ENCODE measurements at regions not wholly inside any gene's neighbourhood (a gene's known extent, or its start where the extent isn't known, plus 50 kb on each side); places are given as distances from the start of the nearest gene placed in this dataset.
A peak's percentile ranks its signal among the peaks of the same experiment; 100 is the strongest.
"Not testable (repeated sequence)": the region's sequence is repeated elsewhere in the genome, so short reads cannot be mapped to it uniquely, and the experiment has no call there.

DNA sequence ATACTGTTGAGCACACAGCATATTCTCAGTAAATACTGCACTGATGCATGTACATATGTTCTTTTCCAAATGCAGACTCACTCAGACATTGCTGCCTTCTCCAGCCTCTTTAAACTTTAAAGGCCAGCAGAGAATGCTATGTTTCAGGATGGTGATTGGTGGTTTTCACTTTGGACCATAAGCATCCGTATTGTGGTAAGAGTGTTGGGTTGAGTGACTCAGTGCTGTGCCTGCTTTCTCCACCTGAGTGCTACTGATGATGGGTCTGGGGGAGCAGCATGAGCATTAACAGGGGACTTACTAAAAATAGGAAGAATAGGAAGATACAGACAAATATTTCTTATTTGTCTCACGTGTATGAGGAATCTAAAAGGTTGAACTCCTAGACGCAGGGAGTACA, 56.3 kb upstream of the ZNF92 start:
- DNase-seq (ENCODE audit: low read depth) = no peak

- DNase-seq (ENCODE audit: low read depth) = no peak
Observed at GRCh38 chr7:65310761-65311160, 62.9 kb upstream of the ZNF92 start.

DNA sequence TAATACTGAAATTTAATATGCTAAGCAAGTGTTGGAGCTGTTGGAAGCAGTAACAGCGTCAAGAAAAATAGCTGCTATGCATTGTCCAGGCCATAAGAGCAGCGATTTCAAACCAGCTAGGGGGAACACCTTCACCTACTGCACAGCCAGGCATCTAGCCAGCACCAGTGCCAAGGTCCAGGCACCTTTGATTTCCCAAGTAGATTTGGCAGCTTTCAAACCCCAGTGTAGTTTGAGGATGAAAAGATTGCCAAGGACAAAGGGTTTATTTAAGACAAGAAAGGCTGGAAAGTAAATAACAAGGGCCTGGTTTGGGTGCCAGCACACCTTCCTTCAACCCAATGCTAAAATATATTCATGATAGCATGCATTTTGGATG, 65.4 kb upstream of the ZNF92 start:
- DNase-seq (ENCODE audit: low read depth) = no peak

GRCh38 chr7:65307651-65308299, 65.9 kb upstream of the ZNF92 start:
- DNase-seq (ENCODE audit: low read depth) = peak; percentile 60

- no peak for DNase-seq (ENCODE audit: low read depth)
Observed at GRCh38 chr7:65304175-65304574, 69.5 kb upstream of the ZNF92 start.

- no peak for DNase-seq (ENCODE audit: low read depth)
Observed at GRCh38 chr7:65302883-65303282, 70.8 kb upstream of the ZNF92 start.

DNA sequence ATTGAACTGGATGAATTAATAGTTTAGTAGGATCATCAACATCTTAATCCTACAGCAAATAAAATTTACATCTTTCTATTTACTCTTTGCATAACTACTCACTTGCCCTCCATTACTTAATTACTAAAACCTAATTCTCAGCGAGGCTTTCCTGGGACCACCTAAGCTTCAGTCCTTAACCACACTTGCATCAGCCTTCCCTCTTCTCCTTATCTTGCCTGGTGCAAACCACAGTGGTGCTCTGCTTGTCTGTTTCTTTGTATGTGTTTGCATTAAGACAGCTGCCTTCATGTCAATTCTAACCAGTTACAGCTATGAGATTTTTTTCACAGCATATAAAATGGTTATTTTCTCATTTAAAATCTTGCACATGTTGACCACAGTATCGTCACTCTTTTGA, 72.6 kb upstream of the ZNF92 start:
- DNase-seq (ENCODE audit: low read depth) = no peak

GRCh38 chr7:65295409-65295808, 78.2 kb upstream of the ZNF92 start:
- DNase-seq (ENCODE audit: low read depth) = no peak

GRCh38 chr7:65290340-65290739, 83.3 kb upstream of the ZNF92 start:
- not testable (repeated sequence) for DNase-seq (ENCODE audit: low read depth)

DNA sequence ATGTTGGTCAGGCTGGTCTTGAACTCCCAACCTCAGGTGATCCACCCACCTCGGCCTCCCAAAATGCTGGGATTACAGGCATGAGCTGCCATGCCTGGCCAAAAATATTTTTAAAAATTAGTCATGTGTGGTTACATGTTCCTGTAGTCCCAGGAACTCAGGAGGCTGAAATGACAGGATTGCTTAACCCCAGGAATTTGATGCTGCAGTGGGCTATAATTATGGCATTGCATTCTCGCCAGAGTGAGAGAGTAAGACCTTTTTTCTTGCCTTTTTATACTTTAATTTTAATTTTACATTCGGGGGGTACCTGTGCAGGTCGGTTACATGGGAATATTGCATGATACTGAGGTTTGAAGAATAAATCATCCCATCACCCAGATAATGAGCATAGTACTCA, 86.6 kb upstream of the ZNF92 start:
- DNase-seq (ENCODE audit: low read depth) = no peak

DNA sequence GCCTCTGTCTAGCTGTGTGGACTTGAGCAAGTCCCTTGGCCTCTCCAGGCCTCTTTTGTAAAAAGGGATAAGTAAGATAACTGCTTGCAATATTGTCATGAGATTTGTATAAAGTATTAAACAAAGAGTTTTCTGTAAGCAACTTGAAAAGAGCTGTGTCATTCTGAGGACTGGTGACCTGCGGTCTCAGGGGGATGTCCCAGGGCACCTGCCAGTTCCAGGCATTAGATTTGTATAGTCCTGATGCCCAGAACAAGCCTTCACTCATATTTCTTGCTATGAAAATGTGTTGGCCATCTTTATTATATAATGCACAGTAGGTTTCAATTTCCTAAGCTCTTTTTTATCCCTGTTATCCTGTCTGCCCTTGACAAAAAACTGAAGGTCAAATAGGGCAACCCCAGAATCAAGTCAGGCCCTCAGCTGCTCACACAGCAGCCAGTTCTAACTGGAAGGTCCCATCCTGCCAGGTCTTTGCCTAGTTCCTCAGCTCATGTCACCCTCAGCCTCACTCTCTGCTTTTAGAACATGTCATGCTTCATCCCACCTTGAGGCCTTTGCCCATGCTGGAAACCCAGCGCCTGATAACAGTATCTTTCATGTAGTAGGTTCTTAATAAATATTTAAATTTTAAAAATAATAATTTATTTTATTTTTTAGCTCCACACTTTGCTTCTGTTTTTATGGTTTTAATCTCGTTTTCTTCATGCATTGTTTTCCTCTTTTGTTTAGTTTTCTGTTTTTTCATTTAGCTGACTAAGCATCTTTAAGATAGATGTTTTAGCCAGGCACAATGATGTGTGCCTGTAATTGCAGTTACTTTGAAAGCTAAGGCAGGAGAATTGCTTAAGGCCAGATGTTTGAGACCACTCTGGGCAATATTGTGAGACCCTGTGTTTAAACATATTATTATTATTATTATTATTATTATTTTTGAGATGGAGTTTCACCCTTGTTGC, 87.5 kb upstream of the ZNF92 start:
- DNase-seq (ENCODE audit: low read depth) = no peak

DNA sequence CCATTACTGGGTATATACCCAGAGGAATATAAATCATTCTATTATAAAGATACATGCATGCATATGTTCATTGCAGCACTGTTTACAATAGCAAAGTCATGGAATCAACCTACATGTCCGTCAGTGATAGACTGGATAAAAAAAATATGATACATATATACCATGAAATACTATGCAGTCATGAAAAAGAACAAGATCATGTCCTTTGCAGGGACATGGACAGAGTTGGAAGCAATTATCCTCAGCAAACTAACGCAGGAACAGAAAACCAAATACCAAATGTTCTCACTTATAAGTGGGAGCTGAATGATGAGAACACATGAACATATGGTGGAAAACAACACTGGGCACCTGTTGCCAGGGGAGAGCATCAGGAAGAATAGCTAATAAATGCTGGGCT, 88.4 kb upstream of the ZNF92 start:
- not testable (repeated sequence) for DNase-seq (ENCODE audit: low read depth)

DNA sequence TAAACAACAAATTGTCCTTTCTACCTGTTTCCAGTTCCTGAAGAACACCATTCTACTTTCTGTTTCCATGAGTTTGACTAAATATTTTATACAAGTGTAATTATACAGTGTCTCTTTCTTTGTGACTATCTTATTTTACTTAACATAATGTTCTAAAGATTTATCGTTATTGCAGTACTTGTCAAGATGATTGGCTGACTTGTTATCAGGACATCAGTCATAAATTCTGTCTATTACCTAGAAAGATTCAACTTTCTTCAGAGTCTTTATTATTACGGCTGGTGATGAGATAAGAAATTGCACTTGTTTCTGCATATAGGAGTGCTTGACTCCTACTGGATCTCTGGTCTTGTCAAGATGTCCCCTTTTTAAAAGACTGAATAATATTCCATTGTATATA, 93.9 kb upstream of the ZNF92 start:
- no peak for DNase-seq (ENCODE audit: low read depth)

DNA sequence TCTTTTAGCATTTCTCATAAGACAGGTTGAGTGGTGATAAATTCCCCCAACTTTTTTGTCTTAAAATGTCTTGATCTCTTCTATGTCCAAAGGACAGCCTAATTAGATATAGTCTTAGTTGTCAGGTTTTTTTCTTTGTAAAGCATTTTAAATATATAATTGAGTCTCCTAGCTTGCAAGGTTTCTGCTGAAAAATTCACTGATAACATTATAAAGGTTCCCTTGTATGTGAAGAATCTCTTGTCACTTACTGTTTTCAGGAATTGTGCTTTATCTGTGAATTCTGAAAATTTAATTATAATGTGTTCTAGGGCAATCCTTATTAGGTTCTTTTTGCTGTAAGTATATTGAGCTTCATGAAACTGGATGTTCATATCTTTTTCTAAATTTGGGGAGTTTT, 96.8 kb upstream of the ZNF92 start:
- DNase-seq (ENCODE audit: low read depth) = no peak

- DNase-seq (ENCODE audit: low read depth) = not testable (repeated sequence)
Observed at GRCh38 chr7:65271502-65271901, 102.2 kb upstream of the ZNF92 start.

- peak; percentile 60 for DNase-seq (ENCODE audit: low read depth)
Observed at GRCh38 chr7:65269150-65269856, 104.4 kb upstream of the ZNF92 start.

DNA sequence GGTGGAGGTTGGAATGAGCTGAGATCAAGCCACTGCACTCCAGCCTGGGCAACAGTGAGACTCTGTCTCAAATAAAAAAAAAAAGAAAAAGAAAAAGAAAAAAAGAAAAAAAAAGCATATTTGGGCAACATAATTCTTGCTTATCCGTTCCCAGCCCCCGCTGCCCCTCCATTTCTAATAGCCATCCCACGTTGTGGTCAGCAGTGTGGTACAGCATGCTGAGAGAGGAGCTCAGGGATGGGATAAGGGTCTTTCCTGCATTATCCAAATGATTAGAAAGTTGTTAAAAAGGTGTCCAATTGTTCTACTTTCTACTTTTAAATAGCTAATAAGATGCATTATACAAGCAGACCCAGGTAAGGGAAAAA, 104.9 kb upstream of the ZNF92 start:
- no peak for DNase-seq (ENCODE audit: low read depth)

GRCh38 chr7:65265933-65266519, 107.6 kb upstream of the ZNF92 start:
- no peak for DNase-seq (ENCODE audit: low read depth)

DNA sequence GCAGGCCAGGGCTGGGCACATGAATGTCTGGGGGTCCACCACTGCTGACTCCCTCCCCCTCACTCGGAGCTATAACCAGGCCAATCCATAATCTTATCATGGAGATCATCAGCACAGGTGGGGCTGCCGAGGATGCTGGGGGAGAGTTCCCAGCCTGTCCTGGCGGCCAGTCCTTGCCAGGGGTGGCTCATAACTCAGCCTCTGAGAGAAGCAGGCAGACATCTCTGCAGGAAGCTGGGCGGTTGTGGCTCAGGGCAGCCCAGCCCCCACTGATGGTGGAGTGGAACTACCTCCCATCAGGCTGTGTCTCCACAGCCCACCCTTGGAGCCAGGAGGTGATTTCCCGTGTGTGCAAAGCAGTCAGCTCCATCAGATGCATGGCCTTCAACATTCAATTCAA, 109.4 kb upstream of the ZNF92 start:
- DNase-seq (ENCODE audit: low read depth) = no peak

GRCh38 chr7:65260673-65261072, 113.0 kb upstream of the ZNF92 start:
- not testable (repeated sequence) for DNase-seq (ENCODE audit: low read depth)

DNA sequence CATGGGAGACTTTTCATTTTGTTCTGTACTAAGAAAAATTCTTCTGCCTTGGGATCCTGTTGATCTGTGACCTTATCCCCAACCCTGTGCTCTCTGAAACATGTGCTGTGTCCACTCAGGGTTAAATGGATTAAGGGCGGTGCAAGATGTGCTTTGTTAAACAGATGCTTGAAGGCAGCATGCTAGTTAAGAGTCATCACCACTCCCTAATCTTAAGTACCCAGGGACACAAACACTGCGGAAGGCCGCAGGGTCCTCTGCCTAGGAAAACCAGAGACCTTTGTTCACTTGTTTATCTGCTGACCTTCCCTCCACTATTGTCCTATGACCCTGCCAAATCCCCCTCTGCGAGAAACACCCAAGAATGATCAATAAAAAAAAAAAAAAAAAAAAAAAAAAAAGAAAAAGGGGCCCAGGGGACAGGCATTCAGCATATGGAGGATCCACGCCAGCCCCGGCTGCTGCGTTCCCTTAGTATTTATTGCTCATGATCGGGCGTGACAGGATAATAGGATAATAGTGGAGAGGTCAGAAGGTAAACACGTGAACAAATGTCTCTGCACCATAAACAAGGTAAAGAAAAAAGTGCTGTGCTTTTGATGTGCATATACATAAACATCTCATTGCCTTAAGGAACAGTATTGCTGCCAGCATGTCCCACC, 113.7 kb upstream of the ZNF92 start:
- not testable (repeated sequence) for DNase-seq (ENCODE audit: low read depth)

DNA sequence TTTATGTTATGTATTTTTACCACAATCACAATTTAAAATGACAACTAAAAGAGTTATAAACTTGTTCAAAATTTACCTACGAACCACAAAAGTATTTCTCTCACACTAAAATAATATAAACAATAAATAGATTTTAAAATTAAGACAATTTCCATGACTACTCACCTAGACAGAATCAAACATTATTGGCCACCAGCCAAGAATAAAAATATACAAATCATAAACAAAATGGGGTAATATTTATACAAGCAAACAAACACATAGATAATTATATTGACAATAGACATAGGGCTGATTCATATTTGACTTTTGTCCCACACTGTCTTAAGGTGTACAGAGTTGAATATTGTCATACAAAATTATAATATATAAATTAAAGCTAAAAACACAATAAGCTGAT, 119.6 kb upstream of the ZNF92 start:
- DNase-seq (ENCODE audit: low read depth) = no peak

All from CMK (cell line).